GM21723 (cell line): ENCODE measurements at regions not wholly inside any gene's neighbourhood (a gene's known extent, or its start where the extent isn't known, plus 50 kb on each side); places are given as distances from the start of the nearest gene placed in this dataset.

Experiments
- ATAC-seq: cut with Tn5 transposase; IDR thresholded peaks from one replicate; pipeline ENCODE4 v1.9.1; 2021; ENCODE audit warnings: mild to moderate bottlenecking, moderate library complexity; ENCODE audit not compliant: unreplicated experiment

DNA sequence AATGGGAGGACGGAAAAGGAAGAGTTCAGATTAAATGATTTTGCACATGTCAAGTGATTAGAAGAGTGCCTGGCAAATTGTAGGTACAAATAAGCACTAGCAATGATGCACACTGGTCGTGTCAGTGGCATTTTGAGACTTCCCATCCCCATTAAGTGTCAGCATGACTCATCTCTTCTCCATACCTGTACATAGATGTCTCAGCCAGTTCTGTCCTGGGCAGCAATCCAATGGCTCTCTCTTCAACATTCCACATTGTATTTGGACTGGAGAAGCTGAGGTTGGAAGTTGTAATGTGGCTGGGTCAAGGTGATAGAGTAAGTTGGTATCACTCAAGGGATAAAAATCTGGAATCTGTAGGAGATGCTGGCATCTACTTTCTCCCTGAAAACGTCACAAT lies 742.7 kb downstream of the VRK1 start:
- no peak for ATAC-seq

DNA sequence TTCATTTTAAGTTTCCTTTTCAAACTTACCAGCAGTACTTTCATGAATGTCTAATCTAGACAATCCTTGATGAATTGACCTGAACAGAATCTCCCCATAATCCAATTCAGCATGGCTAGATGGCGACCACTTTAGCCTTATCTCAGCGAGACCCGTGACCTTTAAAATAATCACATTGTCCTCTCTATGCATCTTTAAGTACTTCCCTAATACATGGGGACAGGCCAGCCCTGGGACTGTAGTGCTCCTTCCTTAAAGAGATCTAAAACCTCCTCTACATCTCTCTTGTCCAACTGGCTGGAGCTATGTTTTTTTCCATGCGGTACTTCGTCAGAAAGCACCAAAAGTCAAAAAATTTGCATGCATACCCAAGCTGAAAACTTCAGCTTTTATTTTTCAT lies 746.0 kb downstream of the VRK1 start:
- no peak for ATAC-seq

DNA sequence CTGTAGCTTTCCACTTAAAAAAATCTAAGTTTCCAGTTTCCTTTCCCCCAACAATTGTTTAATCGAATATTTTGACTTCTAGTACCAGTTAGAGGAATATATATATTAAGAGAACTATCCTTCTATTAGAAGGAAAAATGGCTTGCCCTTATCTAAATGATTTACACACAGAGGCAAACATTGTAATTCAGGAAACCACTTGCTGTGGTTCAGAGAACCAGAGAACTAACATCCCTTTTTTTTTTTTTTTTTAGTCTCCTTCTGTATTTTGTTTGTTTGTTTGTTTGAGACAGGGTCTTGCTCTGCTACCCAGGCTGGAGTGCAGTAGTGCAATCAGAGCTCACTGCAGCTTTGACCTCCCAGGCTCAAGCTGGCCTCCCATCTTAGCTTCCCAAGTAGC lies 746.6 kb downstream of the VRK1 start:
- ATAC-seq: no peak

DNA sequence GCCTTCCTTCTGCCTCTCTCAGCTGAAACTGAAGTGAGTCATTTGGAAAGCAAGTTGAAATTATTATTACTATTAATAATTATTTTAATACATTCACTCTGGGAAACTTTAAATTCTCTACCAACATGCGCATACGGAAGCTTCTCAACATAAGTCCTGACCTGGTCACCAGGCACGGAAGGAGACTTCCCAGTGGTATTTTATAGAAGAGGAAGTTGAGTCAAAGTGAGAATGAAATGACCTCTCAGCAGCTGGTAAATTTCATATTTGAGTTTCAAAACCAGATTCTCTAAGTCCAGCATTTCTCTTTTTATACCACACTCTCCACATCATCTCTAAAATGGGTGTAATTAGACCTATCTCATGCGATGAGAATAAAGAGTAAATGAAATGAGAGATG lies 747.4 kb downstream of the VRK1 start:
- ATAC-seq: no peak

DNA sequence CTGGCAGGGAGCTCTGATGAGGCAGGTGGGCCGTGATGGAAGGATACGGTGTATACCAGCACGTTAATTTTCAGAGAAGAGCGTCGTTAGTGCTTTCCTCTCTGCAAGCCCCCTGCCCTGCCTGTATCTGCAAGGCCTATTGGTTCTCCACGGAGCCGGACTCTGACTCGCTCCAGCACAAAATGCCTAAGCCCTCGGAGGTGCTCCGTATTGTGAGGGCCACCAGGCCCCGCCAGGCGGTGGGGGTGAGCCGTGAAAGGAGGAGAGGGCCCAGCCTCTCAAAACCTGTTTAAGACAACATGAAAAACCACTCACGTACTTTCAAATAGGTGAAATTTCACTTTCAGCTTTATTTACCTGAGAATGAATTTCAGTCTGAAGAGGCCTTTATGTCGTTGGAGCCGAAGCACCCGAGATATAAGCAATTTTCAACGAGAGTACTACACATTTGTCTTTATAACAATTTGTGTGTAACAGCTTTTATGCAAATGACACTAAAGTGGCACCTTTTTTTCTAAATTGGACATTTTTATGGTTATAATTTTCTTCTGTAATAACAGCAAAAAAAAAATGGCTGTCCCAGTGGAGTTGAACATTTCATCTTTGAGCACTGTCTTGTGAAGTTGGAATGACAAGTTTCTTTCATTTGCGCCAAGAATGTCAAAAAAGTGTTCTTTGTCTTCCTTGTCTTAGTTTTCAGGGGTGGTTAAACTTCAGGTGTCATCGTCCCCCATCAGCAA lies 749.5 kb downstream of the VRK1 start:
- ATAC-seq: no peak

DNA sequence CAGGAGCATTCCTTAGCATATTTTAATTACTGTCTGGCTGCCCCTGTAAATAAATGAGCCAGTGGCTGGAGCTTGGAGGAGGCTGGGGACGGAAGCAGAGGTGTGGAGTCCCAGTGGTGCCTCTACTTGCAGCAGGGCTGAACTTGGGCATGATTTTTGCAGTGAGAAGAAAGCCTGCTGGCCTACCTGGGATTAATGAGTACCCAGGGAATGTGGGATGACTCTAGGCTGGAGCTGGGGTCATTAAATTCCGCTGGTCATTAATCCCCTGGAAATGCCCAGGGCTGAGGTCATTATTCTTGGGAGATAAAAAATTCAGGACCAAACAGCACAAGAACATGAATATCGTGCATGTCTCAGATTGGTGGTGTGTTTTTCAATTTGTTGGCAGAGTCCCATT lies 753.3 kb downstream of the VRK1 start:
- no peak for ATAC-seq

DNA sequence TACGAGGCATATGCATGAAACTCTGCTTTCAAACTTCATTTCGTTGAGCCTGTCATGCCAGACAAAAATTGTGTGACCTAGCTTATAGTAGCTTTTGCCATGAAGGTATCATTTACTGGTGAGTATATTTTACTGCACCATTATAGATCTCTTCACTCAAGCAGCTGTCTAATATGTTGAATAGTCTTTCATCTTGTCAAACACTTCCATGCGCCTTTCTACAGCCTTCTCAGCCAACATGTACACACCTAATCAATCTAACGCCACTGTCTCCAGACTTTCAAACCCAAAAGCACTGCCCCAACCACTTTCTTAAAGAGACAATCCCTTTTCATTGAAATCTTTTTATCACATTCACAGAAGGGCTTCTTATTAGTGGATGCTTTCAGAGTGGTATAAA lies 757.4 kb downstream of the VRK1 start:
- ATAC-seq: no peak

DNA sequence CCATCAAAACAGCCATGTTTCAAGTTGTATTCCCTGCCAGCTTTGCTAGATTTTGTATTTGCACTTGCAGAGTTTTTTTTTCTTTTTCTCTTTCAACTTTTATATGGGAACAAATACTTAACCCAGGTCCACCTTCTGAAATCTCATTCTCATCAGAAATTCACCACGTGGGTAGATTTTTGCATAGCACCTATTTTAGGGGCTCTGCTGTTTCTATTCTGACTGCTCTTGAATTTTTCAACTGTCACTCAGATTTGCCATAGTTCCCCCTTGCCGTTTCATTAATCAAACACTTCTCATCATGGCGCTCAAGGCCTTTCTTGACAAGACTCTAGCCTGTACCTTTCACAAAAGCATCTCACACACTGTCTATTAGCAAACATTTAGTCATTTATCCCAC lies 767.2 kb downstream of the VRK1 start:
- ATAC-seq: no peak

DNA sequence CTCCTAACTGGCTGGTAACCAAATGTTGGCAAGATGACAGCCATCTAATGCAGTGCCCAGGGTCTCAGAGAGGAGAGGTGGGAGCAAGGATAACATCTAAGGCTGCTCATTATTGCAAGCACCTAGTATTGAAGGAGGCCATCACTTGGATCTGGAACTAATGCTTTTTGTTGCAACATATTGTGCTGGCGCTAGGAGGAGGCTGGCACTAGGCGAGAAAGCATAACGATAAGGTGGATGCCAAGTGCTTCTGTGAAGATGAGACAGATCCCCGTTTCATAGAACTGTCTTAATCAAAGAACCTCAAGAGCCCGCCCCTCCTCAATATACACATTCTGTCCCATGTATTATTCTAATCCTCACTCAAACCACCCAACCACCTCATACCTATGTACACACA lies 774.0 kb downstream of the VRK1 start:
- no peak for ATAC-seq

DNA sequence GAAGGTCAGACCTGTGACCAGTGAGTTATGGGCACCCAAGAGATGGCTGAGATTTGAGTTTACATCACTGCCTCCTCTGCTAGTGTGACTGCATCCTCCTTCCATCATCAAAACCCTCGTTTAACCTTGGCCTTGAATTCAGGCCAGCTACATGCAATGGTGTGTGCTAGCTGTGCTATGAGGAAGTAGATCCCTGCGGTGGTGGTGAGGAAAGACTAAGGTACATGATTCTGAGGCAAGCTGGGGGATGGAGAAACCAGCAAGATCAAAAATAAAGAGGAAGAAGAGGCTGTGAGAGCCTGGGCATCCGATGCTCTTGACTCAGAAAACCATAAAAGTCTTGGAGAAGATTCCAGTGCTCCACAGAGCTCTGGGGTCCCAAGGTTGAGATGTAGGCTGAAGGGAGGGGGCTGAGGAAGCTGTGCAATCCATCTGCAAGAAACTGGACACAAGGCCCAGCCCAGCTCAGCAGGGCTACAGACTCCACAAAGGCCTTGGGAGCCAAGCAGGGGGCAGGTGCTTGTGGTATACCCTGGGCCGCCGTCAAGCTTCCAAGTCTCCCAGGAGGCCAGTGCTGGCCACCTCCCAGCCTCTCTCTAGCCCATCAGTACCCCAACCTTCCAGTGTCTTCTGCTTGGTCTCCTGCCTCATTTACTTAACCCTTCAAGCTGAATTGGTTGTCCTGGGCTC lies 774.8 kb downstream of the VRK1 start:
- ATAC-seq: no peak

DNA sequence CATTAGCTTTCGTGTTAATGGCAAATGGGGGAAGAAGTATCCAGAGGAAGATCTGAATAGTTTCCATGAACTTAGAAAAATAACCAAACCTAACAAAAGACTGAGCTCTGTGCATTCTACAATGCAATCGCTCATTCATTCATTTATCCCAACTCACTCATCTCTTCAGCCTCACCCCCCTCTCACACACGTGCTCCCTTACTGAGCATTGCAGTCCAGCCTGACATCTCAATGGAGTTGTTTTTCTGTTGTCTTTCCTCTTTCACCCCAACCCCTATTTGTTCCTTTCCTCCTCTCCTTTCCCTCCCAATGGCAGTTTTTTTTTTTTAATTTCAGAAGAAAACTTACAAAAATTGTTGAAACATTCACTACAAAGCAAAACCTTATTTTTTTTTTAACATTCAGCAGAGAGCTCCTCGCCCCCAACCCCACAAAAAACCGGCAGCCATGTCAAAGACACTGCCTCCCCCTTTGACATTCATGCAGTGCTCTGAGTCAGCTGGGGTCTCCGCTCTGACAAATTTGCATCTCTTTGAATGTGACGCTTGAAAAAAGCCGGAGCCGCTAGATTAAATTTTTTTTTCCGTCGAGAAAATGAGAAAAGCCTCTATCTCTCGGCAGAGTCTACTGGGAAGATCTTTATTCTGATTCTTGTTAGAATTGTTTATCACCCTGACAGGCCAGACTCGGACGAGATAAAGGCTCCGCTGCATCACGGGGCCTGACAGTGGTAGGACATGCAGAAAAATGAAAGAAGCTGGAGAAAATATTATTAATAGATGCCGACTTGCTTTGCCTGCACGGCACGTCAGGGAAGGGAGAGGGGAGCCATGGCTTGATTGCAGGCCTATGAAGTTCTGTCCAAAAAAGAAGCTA lies 775.6 kb downstream of the VRK1 start:
- ATAC-seq: no peak

DNA sequence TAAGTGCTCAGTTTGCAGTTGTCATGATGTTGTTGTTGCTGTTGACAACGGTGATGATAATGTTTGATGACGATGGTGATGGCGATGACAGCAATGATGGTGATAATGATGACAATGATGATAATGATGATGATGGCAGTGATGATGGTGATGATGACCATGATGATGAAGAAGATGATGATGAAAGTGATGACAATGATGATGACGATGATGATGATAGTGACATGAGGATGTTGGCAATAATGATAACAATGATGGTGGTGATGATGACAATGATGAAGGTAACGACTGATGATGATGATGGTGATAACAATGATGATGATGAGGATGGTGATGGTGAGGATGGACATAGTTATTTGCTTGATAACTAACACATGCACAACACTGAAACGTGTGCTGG lies 778.5 kb downstream of the VRK1 start:
- no peak for ATAC-seq

DNA sequence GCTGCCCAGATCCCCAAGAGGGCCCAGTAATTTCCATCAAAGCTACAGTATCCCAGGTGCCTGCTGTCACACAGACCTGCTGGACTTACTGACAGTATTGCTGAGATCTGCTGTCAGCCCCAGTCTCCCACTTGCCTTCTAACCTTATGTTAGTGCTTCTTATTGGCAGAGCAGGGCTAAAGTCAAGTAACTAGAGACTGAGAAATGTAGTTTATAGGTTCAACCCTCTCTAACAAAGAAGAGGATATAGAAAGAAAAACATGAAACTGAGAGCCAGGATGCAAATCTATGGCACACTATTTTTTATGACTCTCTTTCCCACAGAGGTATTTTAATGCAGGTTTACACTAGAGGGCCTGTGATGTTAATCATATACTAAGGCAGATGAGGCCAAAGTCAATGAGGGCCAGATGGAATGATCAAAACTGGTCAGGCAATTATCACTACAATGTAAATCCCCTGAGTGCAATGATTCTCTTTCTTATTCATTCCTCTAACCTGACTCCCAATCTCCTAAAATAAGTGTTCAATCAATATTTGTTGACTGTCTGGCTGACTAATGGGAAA lies 781.9 kb downstream of the VRK1 start:
- no peak for ATAC-seq

DNA sequence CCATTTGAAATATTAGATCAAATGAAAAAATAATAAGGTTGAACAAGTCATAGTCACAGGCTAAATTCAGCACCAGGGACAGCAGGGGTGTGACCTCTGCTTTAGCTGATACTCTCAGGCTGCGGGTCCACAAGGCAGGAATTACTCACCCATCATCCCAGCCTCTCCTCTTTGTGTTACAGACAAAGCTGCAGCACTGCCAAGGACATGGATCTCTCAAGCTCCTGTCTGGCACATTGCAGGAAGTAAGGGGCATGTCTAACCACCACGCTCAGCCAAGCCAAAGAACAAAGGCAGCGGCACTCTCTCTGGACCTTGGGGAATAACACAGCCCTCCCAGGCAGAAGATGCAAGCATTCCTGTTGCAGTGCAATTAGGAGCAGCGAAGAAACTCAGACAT lies 783.8 kb downstream of the VRK1 start:
- ATAC-seq: no peak

DNA sequence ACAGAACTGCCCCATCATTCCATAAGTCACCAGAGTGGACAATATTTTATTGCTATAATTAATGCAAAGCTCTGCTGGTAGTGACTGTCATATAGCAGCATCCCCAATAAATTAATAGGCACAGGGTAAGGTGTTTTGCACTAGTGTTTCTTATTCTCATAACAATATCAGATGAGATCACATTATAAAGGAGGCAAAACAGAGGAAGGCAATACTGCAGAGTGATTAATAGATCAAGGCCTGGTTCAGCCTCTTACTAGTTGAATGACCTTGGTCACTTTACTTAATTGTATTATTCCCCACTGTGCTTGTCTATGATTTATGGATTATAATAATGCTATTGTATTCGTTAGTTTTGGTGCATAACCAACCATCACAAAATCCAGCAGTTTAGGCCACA lies 784.8 kb downstream of the VRK1 start:
- ATAC-seq: no peak

DNA sequence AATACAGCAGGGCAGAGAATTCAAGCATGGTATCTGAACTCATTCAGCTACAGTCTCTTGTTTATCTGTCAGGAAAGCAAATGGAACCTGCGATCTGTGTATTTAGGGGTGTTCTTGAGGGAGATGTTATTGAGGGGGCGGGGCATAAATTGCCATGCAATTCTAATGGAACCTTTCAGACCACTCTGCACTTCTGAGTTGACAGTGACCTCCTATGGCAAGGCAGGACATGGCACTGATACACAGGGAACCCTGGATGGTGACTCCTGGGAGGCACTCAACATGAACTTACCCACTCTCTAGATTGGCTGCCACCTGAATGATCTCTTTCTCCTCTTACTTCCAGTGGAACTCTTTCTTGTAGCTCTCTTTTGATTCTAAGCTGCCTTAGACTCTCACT lies 787.3 kb downstream of the VRK1 start:
- no peak for ATAC-seq

DNA sequence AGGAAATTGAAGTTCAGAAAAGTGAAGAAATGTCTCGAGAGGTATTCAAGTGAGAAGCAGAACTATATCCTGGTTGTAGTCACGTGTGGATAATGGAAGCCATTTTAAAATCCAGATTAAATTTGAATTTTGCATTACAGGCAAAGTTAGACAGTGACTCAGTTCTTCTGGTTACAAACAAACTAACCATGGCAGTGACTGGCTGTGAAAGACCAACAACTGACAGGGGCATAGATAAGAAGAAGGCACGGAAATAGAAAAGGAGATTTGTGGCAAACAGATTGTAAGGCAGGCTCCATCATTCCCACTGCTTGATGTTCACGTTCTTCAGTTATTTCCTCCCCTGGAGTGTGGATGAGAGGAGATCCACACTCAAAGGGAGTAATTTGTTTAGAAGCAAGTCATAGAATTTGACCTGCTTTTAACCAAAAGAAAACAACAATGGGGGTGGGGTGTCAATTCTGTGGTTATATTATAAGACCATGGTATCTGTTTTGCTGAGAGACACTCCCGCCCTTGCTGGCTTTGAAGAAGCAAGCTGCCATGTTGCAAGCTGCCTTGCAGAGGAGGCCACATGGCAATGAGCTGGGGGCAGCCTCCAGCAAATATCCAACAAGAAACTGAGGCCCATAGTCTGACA lies 795.3 kb downstream of the VRK1 start:
- ATAC-seq: no peak

DNA sequence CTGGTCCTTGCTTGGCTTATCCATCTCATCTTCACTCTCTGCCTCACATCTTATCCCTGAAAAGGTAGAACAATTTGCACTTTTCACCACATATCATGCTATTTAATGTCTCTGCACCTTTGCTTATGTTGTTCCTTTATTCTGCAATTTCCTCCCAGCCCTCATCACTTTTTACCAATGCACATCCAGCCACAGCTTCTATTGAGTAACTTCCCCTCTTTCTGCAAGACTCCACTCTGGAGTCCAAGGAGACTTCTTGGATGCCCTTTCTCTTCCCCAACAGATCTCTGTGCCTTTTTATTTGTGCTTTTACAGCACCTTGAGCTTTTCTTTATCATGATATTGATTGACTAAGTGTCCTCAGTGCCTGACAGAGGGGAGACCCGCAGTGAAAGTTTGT lies 797.1 kb downstream of the VRK1 start:
- ATAC-seq: no peak

DNA sequence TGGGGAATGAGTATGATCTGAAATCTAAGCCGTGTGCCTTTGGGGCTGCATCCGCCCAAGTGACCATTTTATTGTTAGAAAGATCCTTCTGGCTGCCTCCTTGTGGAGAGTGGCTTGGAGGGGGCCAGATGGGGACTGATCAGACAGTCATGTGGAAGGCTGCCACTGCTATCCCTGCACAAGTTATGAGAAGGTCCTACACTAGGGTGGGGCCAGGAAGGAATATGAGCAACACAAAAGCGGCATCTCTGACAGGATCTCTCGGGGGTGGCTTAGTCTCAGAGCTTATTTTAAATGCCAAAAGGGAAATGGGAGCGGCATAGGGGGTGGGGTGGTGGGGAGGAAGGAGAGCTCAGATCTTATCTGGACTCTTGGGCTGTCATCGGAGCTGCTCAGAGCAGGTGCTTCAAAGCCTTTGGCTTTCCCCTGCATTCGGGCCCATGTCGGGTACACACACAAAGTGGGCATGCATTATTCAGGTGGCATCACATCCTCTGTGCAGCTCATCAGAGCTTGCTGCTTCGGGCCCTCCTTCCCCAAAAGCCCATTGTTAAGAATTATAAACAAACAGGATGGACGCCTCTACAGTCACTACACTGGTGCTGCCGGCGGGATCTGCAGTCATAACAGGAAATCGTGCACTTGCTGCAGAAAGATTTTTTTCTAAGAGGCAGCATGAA lies 805.4 kb downstream of the VRK1 start:
- ATAC-seq: no peak

DNA sequence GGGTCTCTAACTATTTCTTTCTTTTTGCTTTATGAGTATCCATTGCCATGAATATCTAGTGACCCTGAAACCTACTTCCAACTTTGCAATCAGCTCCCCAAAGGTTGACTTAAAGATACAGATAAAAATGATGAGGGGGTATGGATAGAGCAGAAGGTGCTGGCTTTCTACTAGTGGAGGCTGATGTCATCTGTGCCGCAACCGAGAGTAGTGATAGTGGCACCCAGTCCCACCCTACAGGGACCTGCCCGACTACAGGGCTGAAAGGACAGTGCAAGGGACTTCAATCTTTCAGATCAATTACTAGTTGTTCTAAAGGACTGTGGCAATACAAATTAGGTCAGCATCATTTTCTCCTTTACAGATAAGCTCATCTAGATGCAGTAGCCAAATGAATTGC lies 806.0 kb downstream of the VRK1 start:
- ATAC-seq: no peak

DNA sequence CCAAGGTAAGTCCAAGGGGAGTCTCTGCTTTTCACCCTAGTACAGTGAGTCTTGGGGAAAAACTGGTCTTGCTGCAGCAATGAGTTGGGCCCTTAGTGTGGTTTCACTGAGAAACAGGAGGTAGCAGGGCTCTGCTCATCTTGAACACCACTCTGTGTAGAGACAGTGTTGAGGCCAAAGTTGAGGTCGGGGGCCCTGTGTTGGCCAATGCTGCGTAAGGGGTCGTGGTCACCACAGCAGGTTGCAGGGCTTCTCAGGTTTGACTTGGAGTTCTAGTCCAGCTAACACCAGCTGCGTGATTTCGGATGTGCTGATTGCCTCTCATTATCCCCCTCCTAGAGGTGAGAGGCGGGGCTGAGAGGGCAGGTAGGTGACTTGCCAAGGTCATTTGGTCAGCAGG lies 807.5 kb downstream of the VRK1 start:
- no peak for ATAC-seq
